Smooth muscle cell (in vitro differentiated cells): ENCODE measurements at regions not wholly inside any gene's neighbourhood (a gene's known extent, or its start where the extent isn't known, plus 50 kb on each side); places are given as distances from the start of the nearest gene placed in this dataset.
A peak's percentile ranks its signal among the peaks of the same experiment; 100 is the strongest.

Source experiments
- DNase-seq: peaks from one replicate; lab custom pipeline; 2025; ENCODE audit not compliant: unreplicated experiment; lab: John Stamatoyannopoulos, UW
- H2AFZ ChIP-seq: fragments of 200-600 bp; sonication (generic); 2 replicates; pipeline ENCODE4 v1.6.0; 2016; ENCODE audit warnings: antibody characterized with exemption, low read depth, mild to moderate bottlenecking
- H3F3A ChIP-seq: fragments of 200-600 bp; sonication (generic); 2 replicates; pipeline ENCODE4 v1.6.0; 2017; ENCODE audit warnings: antibody characterized with exemption, low read depth
- H3K27ac ChIP-seq: fragments of 200-600 bp; sonication (generic); 2 replicates; pipeline ENCODE4 v1.5.1; 2016; ENCODE audit warnings: low read depth, mild to moderate bottlenecking
- H3K27me3 ChIP-seq: fragments of 200-600 bp; sonication (generic); 2 replicates; pipeline ENCODE4 v1.6.1; 2016; ENCODE audit warnings: low read depth, mild to moderate bottlenecking
- H3K36me3 ChIP-seq: fragments of 200-600 bp; sonication (generic); 2 replicates; pipeline ENCODE4 v1.5.1; 2016; ENCODE audit warnings: low read depth
- H3K4me1 ChIP-seq: fragments of 200-600 bp; sonication (generic); 2 replicates; pipeline ENCODE4 v1.5.1; 2016; ENCODE audit warnings: low read depth
- H3K4me2 ChIP-seq: fragments of 200-600 bp; sonication (generic); 2 replicates; pipeline ENCODE4 v1.6.0; 2016; ENCODE audit warnings: mild to moderate bottlenecking
- H3K4me3 ChIP-seq: fragments of 200-600 bp; sonication (generic); 2 replicates; pipeline ENCODE4 v1.5.1; 2016; ENCODE audit warnings: mild to moderate bottlenecking
- H3K79me2 ChIP-seq: fragments of 200-600 bp; sonication (generic); 2 replicates; pipeline ENCODE4 v1.6.0; 2016; ENCODE audit warnings: low read depth, mild to moderate bottlenecking
- H3K9ac ChIP-seq: fragments of 200-600 bp; sonication (generic); 2 replicates; pipeline ENCODE4 v1.6.0; 2016; ENCODE audit warnings: low read depth
- H3K9me3 ChIP-seq: fragments of 200-600 bp; sonication (generic); replicated peaks from 2 replicates; pipeline ENCODE4 v1.5.1; 2016; ENCODE audit warnings: low read depth
- H4K20me1 ChIP-seq: fragments of 200-600 bp; sonication (generic); 2 replicates; pipeline ENCODE4 v1.6.0; 2016; ENCODE audit warnings: low read depth
- CTCF ChIP-seq: fragments of 200-600 bp; sonication (generic); IDR thresholded peaks from 2 replicates; pipeline ENCODE4 v1.5.1; 2017; ENCODE audit warnings: borderline replicate concordance, mild to moderate bottlenecking, antibody characterized with exemption; ENCODE audit not compliant: insufficient read depth, poor library complexity, severe bottlenecking
- WGBS: methylation state at CpG from one replicate; pipeline ENCODE4 v1.1.7; 2016; ENCODE audit warnings: low lambda C conversion rate; 5-methylcytosine and 5-hydroxymethylcytosine counted together

- no peaks in the 10 kb centered on the region for H4K20me1 ChIP-seq
- H2AFZ ChIP-seq: no peak overlapping the region
- no peaks in the 10 kb centered on the region for H3K27me3 ChIP-seq
- H3K4me3 ChIP-seq: no peak overlapping the region
- TF ChIP-seq CTCF: no peak
- H3K4me2 ChIP-seq: no peak overlapping the region
- no peaks in the 10 kb centered on the region for H3K36me3 ChIP-seq
- H3K27ac ChIP-seq: peak overlapping the region; percentile 30
- DNase-seq: no peak
- no peaks in the 10 kb centered on the region for H3F3A ChIP-seq
- H3K79me2 ChIP-seq: no peaks in the 10 kb centered on the region
- no peak overlapping the region for H3K9ac ChIP-seq
- H3K9me3 ChIP-seq: no peaks in the 10 kb centered on the region
- 97% methylated on average over 4 of the region's 4 CpGs for WGBS
- no peaks in the 10 kb centered on the region for H3K4me1 ChIP-seq
These were observed 662.5 kb upstream of the TENM4 start for GRCh38 chr11:80103142-80103859.

- Histone ChIP-seq H3K36me3 (no peaks in the 10 kb centered on the region), H3K4me1 (no peaks in the 10 kb centered on the region), H3K4me2 (no peak overlapping the region), H3K4me3 (no peak overlapping the region), H3K9me3 (no peaks in the 10 kb centered on the region), H3F3A (no peaks in the 10 kb centered on the region), H2AFZ (no peak overlapping the region), H3K9ac (no peak overlapping the region), H3K79me2 (no peaks in the 10 kb centered on the region), H3K27ac (no peak overlapping the region), H4K20me1 (no peaks in the 10 kb centered on the region), H3K27me3 (no peaks in the 10 kb centered on the region)
- no peak for DNase-seq
- no peak for TF ChIP-seq CTCF
- 94% methylated on average over 4 of the region's 4 CpGs for WGBS
These were observed 656.3 kb upstream of the TENM4 start for GRCh38 chr11:80097146-80097545.

- DNase-seq: no peak
- H3K27ac ChIP-seq: no peak overlapping the region
- no peak overlapping the region for H2AFZ ChIP-seq
- no peak overlapping the region for H3K4me3 ChIP-seq
- 16% methylated on average over 3 of the region's 3 CpGs for WGBS
- no peaks in the 10 kb centered on the region for H3K36me3 ChIP-seq
- H3K9me3 ChIP-seq: no peaks in the 10 kb centered on the region
- H3K4me2 ChIP-seq: no peak overlapping the region
- no peak for TF ChIP-seq CTCF
- H4K20me1 ChIP-seq: no peaks in the 10 kb centered on the region
- no peaks in the 10 kb centered on the region for H3K4me1 ChIP-seq
- no peaks in the 10 kb centered on the region for H3F3A ChIP-seq
- H3K27me3 ChIP-seq: no peaks in the 10 kb centered on the region
- H3K9ac ChIP-seq: no peak overlapping the region
- no peaks in the 10 kb centered on the region for H3K79me2 ChIP-seq
These were observed 655.9 kb upstream of the TENM4 start for GRCh38 chr11:80096736-80097135.

- no peaks in the 10 kb centered on the region for H3K9me3 ChIP-seq
These were observed 645.7 kb upstream of the TENM4 start for GRCh38 chr11:80086496-80087055.

More at GRCh38 chr11:80086496-80087055, 645.7 kb upstream of the TENM4 start:
- no peaks in the 10 kb centered on the region for H3K79me2 ChIP-seq
- no peak for DNase-seq
- no peak overlapping the region for H3K4me2 ChIP-seq
- no peaks in the 10 kb centered on the region for H3K36me3 ChIP-seq
- WGBS: 79% methylated on average over 1 of the region's 1 CpG
- H3K4me3 ChIP-seq: no peak overlapping the region
- H3K4me1 ChIP-seq: no peaks in the 10 kb centered on the region
- TF ChIP-seq CTCF: no peak
- H3K27ac ChIP-seq: no peak overlapping the region
- no peak overlapping the region for H3K9ac ChIP-seq
- no peaks in the 10 kb centered on the region for H4K20me1 ChIP-seq
- H3F3A ChIP-seq: no peaks in the 10 kb centered on the region
- no peak overlapping the region for H2AFZ ChIP-seq
- H3K27me3 ChIP-seq: peaks cover 4% of the 10 kb centered on the region
